ENCODE measurements at regions not wholly inside any gene's neighbourhood (a gene's known extent, or its start where the extent isn't known, plus 50 kb on each side); places are given as distances from the start of the nearest gene placed in this dataset.
A peak's percentile ranks its signal among the peaks of the same experiment; 100 is the strongest.

GRCh38 chr21:5123655-5124054 is 5397.7 kb upstream of the TPTE start:
- TF ChIP-seq RAD21 (IDR thresholded peaks at IDR 0.05; ENCODE audit: low read depth) (peak; percentile 28; the same call in 1 of the 2 replicates), YY1 (IDR thresholded peaks at IDR 0.05; ENCODE audit: low read depth) (0 out of 2 replicates have a peak, but pooled peaks have one; percentile 33)

GRCh38 chr21:5128261-5128660 is 5393.1 kb upstream of the TPTE start:
- TF ChIP-seq EGR1 (IDR thresholded peaks at IDR 0.05): peak; percentile 43; the same call in 1 of the 2 replicates

Measured in Ishikawa (cell line).